GM23338 (cell line): ENCODE measurements at regions not wholly inside any gene's neighbourhood (a gene's known extent, or its start where the extent isn't known, plus 50 kb on each side); places are given as distances from the start of the nearest gene placed in this dataset.

Experiments used
- ATAC-seq: fragments of 200-7000 bp; cut with Tn5 transposase; 3 replicates; pipeline ENCODE4 v1.9.1; 2020
- DNase-seq: peaks from one replicate; pipeline ENCODE4 v3.0.0-alpha.2; 2015; ENCODE audit warnings: low spot score
- H2AFZ ChIP-seq: fragments of 200-600 bp; sonication (generic); 2 replicates; pipeline ENCODE4 v1.8.0; 2016; ENCODE audit warnings: antibody characterized with exemption, mild to moderate bottlenecking, moderate library complexity
- H3F3A ChIP-seq: fragments of 200-600 bp; sonication (generic); replicated peaks from 2 replicates; pipeline ENCODE4 v1.8.0; 2017; ENCODE audit warnings: antibody characterized with exemption, mixed run types, low read depth
- H3K27ac ChIP-seq: fragments of 200-600 bp; sonication (generic); 2 replicates; pipeline ENCODE4 v1.6.1; 2016; ENCODE audit warnings: low read depth
- H3K27me3 ChIP-seq: fragments of 200-600 bp; sonication (generic); 2 replicates; pipeline ENCODE4 v1.8.0; 2016; ENCODE audit warnings: mild to moderate bottlenecking, mixed run types, moderate library complexity; ENCODE audit not compliant: insufficient read depth
- H3K36me3 ChIP-seq: fragments of 200-600 bp; sonication (generic); 2 replicates; pipeline ENCODE4 v1.8.0; 2016; ENCODE audit warnings: mild to moderate bottlenecking; ENCODE audit not compliant: insufficient read depth
- H3K4me1 ChIP-seq: fragments of 200-600 bp; sonication (generic); 2 replicates; pipeline ENCODE4 v1.8.0; 2016; ENCODE audit warnings: mild to moderate bottlenecking, moderate library complexity; ENCODE audit not compliant: insufficient read depth
- H3K4me2 ChIP-seq: fragments of 200-600 bp; sonication (generic); 2 replicates; pipeline ENCODE4 v1.7.1; 2017; ENCODE audit warnings: mixed run types
- H3K4me3 ChIP-seq: fragments of 200-600 bp; sonication (generic); 2 replicates; pipeline ENCODE4 v1.6.1; 2016; ENCODE audit warnings: mixed run types
- H3K79me2 ChIP-seq: fragments of 200-600 bp; sonication (generic); replicated peaks from 2 replicates; pipeline ENCODE4 v1.8.0; 2017; ENCODE audit warnings: mild to moderate bottlenecking; ENCODE audit not compliant: insufficient read depth
- H3K9me2 ChIP-seq: fragments of 200-600 bp; sonication (generic); 2 replicates; pipeline ENCODE4 v1.8.0; 2017; ENCODE audit not compliant: insufficient read depth
- H4K20me1 ChIP-seq: fragments of 200-600 bp; sonication (generic); replicated peaks from 2 replicates; pipeline ENCODE4 v1.8.0; 2017; ENCODE audit warnings: mild to moderate bottlenecking; ENCODE audit not compliant: insufficient read depth
- H3K27ac Mint-ChIP-seq: 2 replicates; pipeline ENCODE4 v1.8.0; 2020; ENCODE audit warnings: inconsistent platforms, mild to moderate bottlenecking, moderate library complexity, mixed read lengths
- H3K27me3 Mint-ChIP-seq: 3 replicates; pipeline ENCODE4 v1.8.0; 2022; ENCODE audit warnings: low read depth, mild to moderate bottlenecking, moderate library complexity, mixed read lengths, inconsistent platforms; ENCODE audit not compliant: insufficient read depth, poor library complexity
- H3K36me3 Mint-ChIP-seq: 3 replicates; pipeline ENCODE4 v1.8.0; 2021; ENCODE audit warnings: low read depth, mild to moderate bottlenecking, inconsistent platforms, moderate library complexity, mixed read lengths
- H3K4me1 Mint-ChIP-seq: 3 replicates; pipeline ENCODE4 v1.8.0; 2020; ENCODE audit warnings: mild to moderate bottlenecking, inconsistent platforms, mixed read lengths
- H3K4me3 Mint-ChIP-seq: 3 replicates; pipeline ENCODE4 v1.8.0; 2021; ENCODE audit warnings: moderate library complexity, mild to moderate bottlenecking, inconsistent platforms, mixed read lengths
- H3K9me3 Mint-ChIP-seq: 3 replicates; pipeline ENCODE4 v1.8.0; 2020; ENCODE audit warnings: moderate library complexity, mild to moderate bottlenecking, inconsistent platforms, mixed read lengths
- CREB1 ChIP-seq: fragments of 250-450 bp; sonication (Bioruptor Pico); IDR thresholded peaks from 2 replicates; pipeline ENCODE4 v1.5.0; 2020; ENCODE audit warnings: low read depth, mild to moderate bottlenecking, moderate library complexity
- CTCF ChIP-seq, 2 experiments: fragments of 200-600 bp in 1 of 2; sonication (generic) in 1 of 2; conservative IDR thresholded peaks; 2 replicates each; pipeline versions ENCODE4 v1.5.1 to v1.6.1; 2016 to 2017; ENCODE audit warnings: antibody characterized with exemption in 2 of 2, low read depth in 2 of 2, mild to moderate bottlenecking in 2 of 2, moderate library complexity in 1 of 2
- EZH2 ChIP-seq: fragments of 200-600 bp; sonication (generic); IDR thresholded peaks from one replicate; pipeline ENCODE4 v1.8.0; 2017; ENCODE audit warnings: antibody characterized with exemption, mild to moderate bottlenecking, low read depth; ENCODE audit not compliant: unreplicated experiment
- EZH2phosphoT487 ChIP-seq: fragments of 200-600 bp; sonication (generic); IDR thresholded peaks from one replicate; pipeline ENCODE4 v1.8.1; 2018; ENCODE audit warnings: antibody characterized with exemption; ENCODE audit not compliant: unreplicated experiment
- JUNB ChIP-seq: IDR thresholded peaks from one replicate; pipeline ENCODE4 v1.6.1; 2016; ENCODE audit warnings: antibody characterized with exemption; ENCODE audit not compliant: unreplicated experiment
- NANOG ChIP-seq: IDR thresholded peaks from 2 replicates; pipeline ENCODE4 v1.6.1; 2016; ENCODE audit warnings: antibody characterized with exemption, borderline replicate concordance
- POLR2AphosphoS5 ChIP-seq: IDR thresholded peaks from 2 replicates; pipeline ENCODE4 v1.6.1; 2016; ENCODE audit warnings: antibody characterized with exemption, low read depth
- REST ChIP-seq: IDR thresholded peaks from one replicate; pipeline ENCODE4 v1.6.1; 2018; ENCODE audit warnings: antibody characterized with exemption; ENCODE audit not compliant: unreplicated experiment
- STAT1 ChIP-seq: IDR thresholded peaks from one replicate; pipeline ENCODE4 v1.6.1; 2016; ENCODE audit warnings: antibody characterized with exemption; ENCODE audit not compliant: unreplicated experiment
- ZNF114 ChIP-seq: fragments of 250-450 bp; sonication (Bioruptor Pico); IDR thresholded peaks from 2 replicates; pipeline ENCODE4 v1.5.0; 2020; ENCODE audit warnings: mild to moderate bottlenecking, moderate library complexity
- ZNF331 ChIP-seq: fragments of 250-450 bp; sonication (Bioruptor Pico); IDR thresholded peaks from 2 replicates; pipeline ENCODE4 v1.5.0; 2020; ENCODE audit warnings: low read depth, mild to moderate bottlenecking, moderate library complexity
- TF ChIP-seq, protein P1 (sequence below): fragments of 250-450 bp; sonication (Bioruptor Pico); IDR thresholded peaks from 2 replicates; pipeline ENCODE4 v1.5.0; 2020; ENCODE audit warnings: mild to moderate bottlenecking, moderate library complexity

DNA sequence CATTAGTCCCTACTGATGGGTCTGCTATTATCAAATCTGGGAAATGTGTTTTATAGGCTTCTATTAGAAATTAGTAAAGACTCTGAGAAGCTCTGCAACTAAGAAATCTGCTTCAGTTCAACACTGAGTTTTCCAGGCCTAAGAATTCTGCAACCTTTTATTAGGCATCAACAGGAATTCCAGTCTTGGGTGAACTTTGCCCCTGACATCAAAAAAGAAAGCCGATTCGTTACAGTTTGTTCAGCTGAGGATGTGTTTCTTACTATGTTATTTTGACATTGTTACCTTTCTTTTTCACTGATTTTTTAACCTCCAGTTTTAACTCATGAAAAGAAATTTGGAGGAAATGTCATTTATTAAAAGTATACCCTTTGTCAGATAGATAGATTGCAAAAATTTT, 131.5 kb upstream of the KCNH8 start:
- H3K4me2 ChIP-seq: no peak overlapping the region
- ATAC-seq (no peak), DNase-seq (no peak)
- no peaks in the 10 kb centered on the region for H3K27me3 ChIP-seq
- no peaks in the 10 kb centered on the region for H3K36me3 ChIP-seq
- Mint-ChIP-seq H3K27me3 (no peaks in the 10 kb centered on the region), H3K4me1 (peaks cover 6% of the 10 kb centered on the region), H3K9me3 (no peaks in the 10 kb centered on the region), H3K27ac (no peak overlapping the region), H3K36me3 (no peaks in the 10 kb centered on the region), H3K4me3 (no peak overlapping the region)
- TF ChIP-seq NANOG (no peak), STAT1 (no peak), JUNB (no peak), EZH2phosphoT487 (no peak), ZNF331 (CRISPR knock-in tag) (no peak), ZNF114 (CRISPR knock-in tag) (no peak), POLR2AphosphoS5 (no peak), CREB1 (CRISPR knock-in tag) (no peak), REST (no peak), EZH2 (no peak), CTCF (conservative IDR thresholded peaks at IDR 0.05; ENCODE audit: low read depth in 2 of 2) (no peak)
- TF ChIP-seq, protein P1, sequence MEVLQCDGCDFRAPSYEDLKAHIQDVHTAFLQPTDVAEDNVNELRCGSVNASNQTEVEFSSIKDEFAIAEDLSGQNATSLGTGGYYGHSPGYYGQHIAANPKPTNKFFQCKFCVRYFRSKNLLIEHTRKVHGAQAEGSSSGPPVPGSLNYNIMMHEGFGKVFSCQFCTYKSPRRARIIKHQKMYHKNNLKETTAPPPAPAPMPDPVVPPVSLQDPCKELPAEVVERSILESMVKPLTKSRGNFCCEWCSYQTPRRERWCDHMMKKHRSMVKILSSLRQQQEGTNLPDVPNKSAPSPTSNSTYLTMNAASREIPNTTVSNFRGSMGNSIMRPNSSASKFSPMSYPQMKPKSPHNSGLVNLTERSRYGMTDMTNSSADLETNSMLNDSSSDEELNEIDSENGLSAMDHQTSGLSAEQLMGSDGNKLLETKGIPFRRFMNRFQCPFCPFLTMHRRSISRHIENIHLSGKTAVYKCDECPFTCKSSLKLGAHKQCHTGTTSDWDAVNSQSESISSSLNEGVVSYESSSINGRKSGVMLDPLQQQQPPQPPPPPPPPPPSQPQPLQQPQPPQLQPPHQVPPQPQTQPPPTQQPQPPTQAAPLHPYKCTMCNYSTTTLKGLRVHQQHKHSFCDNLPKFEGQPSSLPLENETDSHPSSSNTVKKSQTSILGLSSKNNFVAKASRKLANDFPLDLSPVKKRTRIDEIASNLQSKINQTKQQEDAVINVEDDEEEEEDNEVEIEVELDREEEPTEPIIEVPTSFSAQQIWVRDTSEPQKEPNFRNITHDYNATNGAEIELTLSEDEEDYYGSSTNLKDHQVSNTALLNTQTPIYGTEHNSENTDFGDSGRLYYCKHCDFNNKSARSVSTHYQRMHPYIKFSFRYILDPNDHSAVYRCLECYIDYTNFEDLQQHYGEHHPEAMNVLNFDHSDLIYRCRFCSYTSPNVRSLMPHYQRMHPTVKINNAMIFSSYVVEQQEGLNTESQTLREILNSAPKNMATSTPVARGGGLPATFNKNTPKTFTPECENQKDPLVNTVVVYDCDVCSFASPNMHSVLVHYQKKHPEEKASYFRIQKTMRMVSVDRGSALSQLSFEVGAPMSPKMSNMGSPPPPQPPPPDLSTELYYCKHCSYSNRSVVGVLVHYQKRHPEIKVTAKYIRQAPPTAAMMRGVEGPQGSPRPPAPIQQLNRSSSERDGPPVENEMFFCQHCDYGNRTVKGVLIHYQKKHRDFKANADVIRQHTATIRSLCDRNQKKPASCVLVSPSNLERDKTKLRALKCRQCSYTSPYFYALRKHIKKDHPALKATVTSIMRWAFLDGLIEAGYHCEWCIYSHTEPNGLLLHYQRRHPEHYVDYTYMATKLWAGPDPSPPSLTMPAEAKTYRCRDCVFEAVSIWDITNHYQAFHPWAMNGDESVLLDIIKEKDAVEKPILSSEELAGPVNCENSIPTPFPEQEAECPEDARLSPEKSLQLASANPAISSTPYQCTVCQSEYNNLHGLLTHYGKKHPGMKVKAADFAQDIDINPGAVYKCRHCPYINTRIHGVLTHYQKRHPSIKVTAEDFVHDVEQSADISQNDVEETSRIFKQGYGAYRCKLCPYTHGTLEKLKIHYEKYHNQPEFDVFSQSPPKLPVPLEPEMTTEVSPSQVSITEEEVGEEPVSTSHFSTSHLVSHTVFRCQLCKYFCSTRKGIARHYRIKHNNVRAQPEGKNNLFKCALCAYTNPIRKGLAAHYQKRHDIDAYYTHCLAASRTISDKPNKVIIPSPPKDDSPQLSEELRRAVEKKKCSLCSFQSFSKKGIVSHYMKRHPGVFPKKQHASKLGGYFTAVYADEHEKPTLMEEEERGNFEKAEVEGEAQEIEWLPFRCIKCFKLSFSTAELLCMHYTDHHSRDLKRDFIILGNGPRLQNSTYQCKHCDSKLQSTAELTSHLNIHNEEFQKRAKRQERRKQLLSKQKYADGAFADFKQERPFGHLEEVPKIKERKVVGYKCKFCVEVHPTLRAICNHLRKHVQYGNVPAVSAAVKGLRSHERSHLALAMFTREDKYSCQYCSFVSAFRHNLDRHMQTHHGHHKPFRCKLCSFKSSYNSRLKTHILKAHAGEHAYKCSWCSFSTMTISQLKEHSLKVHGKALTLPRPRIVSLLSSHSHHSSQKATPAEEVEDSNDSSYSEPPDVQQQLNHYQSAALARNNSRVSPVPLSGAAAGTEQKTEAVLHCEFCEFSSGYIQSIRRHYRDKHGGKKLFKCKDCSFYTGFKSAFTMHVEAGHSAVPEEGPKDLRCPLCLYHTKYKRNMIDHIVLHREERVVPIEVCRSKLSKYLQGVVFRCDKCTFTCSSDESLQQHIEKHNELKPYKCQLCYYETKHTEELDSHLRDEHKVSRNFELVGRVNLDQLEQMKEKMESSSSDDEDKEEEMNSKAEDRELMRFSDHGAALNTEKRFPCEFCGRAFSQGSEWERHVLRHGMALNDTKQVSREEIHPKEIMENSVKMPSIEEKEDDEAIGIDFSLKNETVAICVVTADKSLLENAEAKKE (CRISPR knock-in tag): no peak
- H3F3A ChIP-seq: no peaks in the 10 kb centered on the region
- H2AFZ ChIP-seq: no peak overlapping the region
- H3K79me2 ChIP-seq: no peaks in the 10 kb centered on the region
- H3K27ac ChIP-seq: no peak overlapping the region
- no peak overlapping the region for H3K4me3 ChIP-seq
- no peaks in the 10 kb centered on the region for H4K20me1 ChIP-seq
- H3K9me2 ChIP-seq: no peaks in the 10 kb centered on the region
- H3K4me1 ChIP-seq: 0 out of 2 replicates have a peak, but pooled peaks cover 4% of the 10 kb centered on the region
